Lower lobe of right lung (tissue), 2 donors: ENCODE measurements at regions not wholly inside any gene's neighbourhood (a gene's known extent, or its start where the extent isn't known, plus 50 kb on each side); places are given as distances from the start of the nearest gene placed in this dataset.

Experiments used
- ATAC-seq, 2 donors: fragments of 200-7000 bp; cut with Tn5 transposase; one replicate each; pipeline ENCODE4 v1.9.1; 2020 to 2022; ENCODE audit warnings: mild to moderate bottlenecking in 2 of 2, moderate library complexity in 2 of 2
- DNase-seq: peaks from one replicate; pipeline ENCODE4 v3.0.0-alpha.2; 2020
- H3K27ac ChIP-seq: fragments of 200-600 bp; one replicate; pipeline ENCODE4 v1.8.0; 2022
- H3K27me3 ChIP-seq: fragments of 200-600 bp; one replicate; pipeline ENCODE4 v1.8.0; 2022; ENCODE audit warnings: low read depth
- H3K36me3 ChIP-seq: fragments of 200-600 bp; one replicate; pipeline ENCODE4 v1.8.0; 2022; ENCODE audit warnings: mild to moderate bottlenecking
- H3K4me1 ChIP-seq: fragments of 200-600 bp; one replicate; pipeline ENCODE4 v1.8.0; 2022
- H3K4me3 ChIP-seq: fragments of 200-600 bp; one replicate; pipeline ENCODE4 v1.8.0; 2022; ENCODE audit warnings: mild to moderate bottlenecking
- H3K9me3 ChIP-seq: fragments of 200-600 bp; one replicate; pipeline ENCODE4 v1.8.0; 2022
- intact Hi-C: fragments of 100-400 bp; cut with DNase I; formaldehyde crosslinking; loops from one replicate; pipeline ENCODE4 v1.11.0; 2022
- TF ChIP-seq, protein P1 (sequence below): fragments of 200-600 bp; IDR thresholded peaks from one replicate; pipeline ENCODE4 v1.8.0; 2022; ENCODE audit warnings: antibody characterized with exemption, mild to moderate bottlenecking
- donor health status: DM: no; HTN: yes; CAD: no; lungs with severe emphysema.

DNA sequence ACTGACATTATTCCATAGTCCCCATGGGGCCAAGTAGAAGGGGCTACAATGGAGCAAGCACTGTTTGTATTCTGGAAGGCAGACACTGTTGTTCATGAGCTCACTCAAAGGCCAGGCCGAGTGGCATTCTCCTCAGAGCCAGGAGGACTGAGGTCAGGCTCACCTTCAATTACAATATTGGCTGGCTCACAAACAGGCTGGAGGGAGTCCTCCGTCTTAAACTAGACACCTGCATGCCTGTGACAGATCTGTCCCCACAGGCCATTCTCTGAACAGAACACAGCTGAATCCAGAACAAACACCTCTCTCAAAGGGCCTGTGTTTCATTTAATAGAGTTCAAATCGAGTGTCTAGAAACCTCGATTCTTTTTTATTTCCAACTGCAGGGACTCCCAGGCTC lies 347.4 kb upstream of the PPP2R3A start:
- no peak for DNase-seq
- Histone ChIP-seq H3K27ac (no peak overlapping the region), H3K4me1 (no peaks in the 10 kb centered on the region), H3K27me3 (no peaks in the 10 kb centered on the region), H3K9me3 (no peaks in the 10 kb centered on the region), H3K4me3 (no peak overlapping the region), H3K36me3 (no peaks in the 10 kb centered on the region)
- intact Hi-C loops, result no loop called here
- TF ChIP-seq, protein P1, sequence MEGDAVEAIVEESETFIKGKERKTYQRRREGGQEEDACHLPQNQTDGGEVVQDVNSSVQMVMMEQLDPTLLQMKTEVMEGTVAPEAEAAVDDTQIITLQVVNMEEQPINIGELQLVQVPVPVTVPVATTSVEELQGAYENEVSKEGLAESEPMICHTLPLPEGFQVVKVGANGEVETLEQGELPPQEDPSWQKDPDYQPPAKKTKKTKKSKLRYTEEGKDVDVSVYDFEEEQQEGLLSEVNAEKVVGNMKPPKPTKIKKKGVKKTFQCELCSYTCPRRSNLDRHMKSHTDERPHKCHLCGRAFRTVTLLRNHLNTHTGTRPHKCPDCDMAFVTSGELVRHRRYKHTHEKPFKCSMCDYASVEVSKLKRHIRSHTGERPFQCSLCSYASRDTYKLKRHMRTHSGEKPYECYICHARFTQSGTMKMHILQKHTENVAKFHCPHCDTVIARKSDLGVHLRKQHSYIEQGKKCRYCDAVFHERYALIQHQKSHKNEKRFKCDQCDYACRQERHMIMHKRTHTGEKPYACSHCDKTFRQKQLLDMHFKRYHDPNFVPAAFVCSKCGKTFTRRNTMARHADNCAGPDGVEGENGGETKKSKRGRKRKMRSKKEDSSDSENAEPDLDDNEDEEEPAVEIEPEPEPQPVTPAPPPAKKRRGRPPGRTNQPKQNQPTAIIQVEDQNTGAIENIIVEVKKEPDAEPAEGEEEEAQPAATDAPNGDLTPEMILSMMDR, result no peak
- ATAC-seq, result no peak

- intact Hi-C loops, result no loop called here
- Histone ChIP-seq H3K9me3 (no peaks in the 10 kb centered on the region), H3K4me3 (no peak overlapping the region), H3K27me3 (no peaks in the 10 kb centered on the region), H3K36me3 (no peaks in the 10 kb centered on the region), H3K4me1 (no peaks in the 10 kb centered on the region), H3K27ac (no peak overlapping the region)
- ATAC-seq (no peak), DNase-seq (no peak)
- TF ChIP-seq, protein P1, result no peak
Measured at GRCh38 chr3:135621184-135621920, 344.2 kb upstream of the PPP2R3A start.

DNA sequence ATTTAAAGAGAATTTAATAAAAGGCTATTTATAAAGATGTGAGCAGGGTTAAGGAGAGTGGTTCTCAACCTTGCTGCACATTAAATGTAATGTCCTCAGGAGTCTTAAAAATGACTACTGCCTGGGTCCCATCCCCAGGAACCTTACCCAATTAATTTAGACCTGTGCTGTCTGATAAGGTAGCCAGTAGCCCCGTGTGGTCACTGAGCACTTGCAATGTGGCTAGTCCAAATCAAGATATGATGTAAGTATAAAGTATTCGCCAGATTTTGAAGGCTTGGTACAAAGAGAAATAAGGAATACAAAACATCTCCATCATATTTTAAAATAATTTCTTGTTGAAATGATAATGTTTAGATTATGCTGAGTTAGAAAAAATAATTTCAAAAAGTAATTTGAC lies 343.3 kb upstream of the PPP2R3A start:
- Histone ChIP-seq H3K27ac (no peak overlapping the region), H3K4me1 (no peaks in the 10 kb centered on the region), H3K36me3 (no peaks in the 10 kb centered on the region), H3K4me3 (no peak overlapping the region), H3K27me3 (no peaks in the 10 kb centered on the region), H3K9me3 (no peaks in the 10 kb centered on the region)
- ATAC-seq (no peak), DNase-seq (no peak)
- intact Hi-C loops, result no loop called here
- TF ChIP-seq, protein P1, result no peak

- intact Hi-C loops, result no loop called here
- Histone ChIP-seq H3K27ac (no peak overlapping the region), H3K4me1 (no peaks in the 10 kb centered on the region)
Measured at GRCh38 chr3:135622656-135623055, 342.9 kb upstream of the PPP2R3A start.

GRCh38 chr3:135623558-135623957 lies 342.0 kb upstream of the PPP2R3A start:
- TF ChIP-seq, protein P1, result no peak
- no peaks in the 10 kb centered on the region for H3K27me3 ChIP-seq
- H3K9me3 ChIP-seq, result no peaks in the 10 kb centered on the region
- no peak overlapping the region for H3K27ac ChIP-seq
- H3K4me1 ChIP-seq, result no peaks in the 10 kb centered on the region
- intact Hi-C loops, result no loop called here
- H3K4me3 ChIP-seq, result no peak overlapping the region
- DNase-seq (no peak), ATAC-seq (no peak)
- H3K36me3 ChIP-seq, result no peaks in the 10 kb centered on the region

More at GRCh38 chr3:135622656-135623055, 342.9 kb upstream of the PPP2R3A start:
- H3K9me3 ChIP-seq, result no peaks in the 10 kb centered on the region
- ATAC-seq, result no peak
- no peak overlapping the region for H3K4me3 ChIP-seq
- TF ChIP-seq, protein P1, result no peak
- no peak for DNase-seq
- H3K36me3 ChIP-seq, result no peaks in the 10 kb centered on the region
- H3K27me3 ChIP-seq, result no peaks in the 10 kb centered on the region
